IPS-20b (cell line): ENCODE measurements at regions not wholly inside any gene's neighbourhood (a gene's known extent, or its start where the extent isn't known, plus 50 kb on each side); places are given as distances from the start of the nearest gene placed in this dataset.

Experiments
- H3K27ac ChIP-seq: one replicate; pipeline ENCODE4 v1.5.1; 2013; ENCODE audit warnings: low read length
- H3K27me3 ChIP-seq: 2 replicates; pipeline ENCODE4 v1.6.1; 2013; ENCODE audit warnings: mild to moderate bottlenecking, low read length, inconsistent platforms; ENCODE audit not compliant: insufficient read depth
- H3K36me3 ChIP-seq: 2 replicates; pipeline ENCODE4 v1.6.1; 2013; ENCODE audit warnings: low read depth, mild to moderate bottlenecking, inconsistent platforms, low read length, moderate library complexity; ENCODE audit not compliant: insufficient read depth
- H3K4me1 ChIP-seq: 2 replicates; pipeline ENCODE4 v1.6.1; 2013; ENCODE audit warnings: mild to moderate bottlenecking, control low read depth, inconsistent platforms, low read length, moderate library complexity; ENCODE audit not compliant: insufficient read depth
- H3K4me3 ChIP-seq: 2 replicates; pipeline ENCODE4 v1.5.1; 2013; ENCODE audit warnings: mild to moderate bottlenecking, low read length, inconsistent platforms
- H3K9ac ChIP-seq: 2 replicates; pipeline ENCODE4 v1.6.1; 2013; ENCODE audit warnings: low read depth, mild to moderate bottlenecking, inconsistent platforms, low read length, moderate library complexity
- H3K9me3 ChIP-seq: 2 replicates; pipeline ENCODE4 v1.6.1; 2013; ENCODE audit warnings: mild to moderate bottlenecking, low read depth, low read length, inconsistent platforms; ENCODE audit not compliant: insufficient read depth

DNA sequence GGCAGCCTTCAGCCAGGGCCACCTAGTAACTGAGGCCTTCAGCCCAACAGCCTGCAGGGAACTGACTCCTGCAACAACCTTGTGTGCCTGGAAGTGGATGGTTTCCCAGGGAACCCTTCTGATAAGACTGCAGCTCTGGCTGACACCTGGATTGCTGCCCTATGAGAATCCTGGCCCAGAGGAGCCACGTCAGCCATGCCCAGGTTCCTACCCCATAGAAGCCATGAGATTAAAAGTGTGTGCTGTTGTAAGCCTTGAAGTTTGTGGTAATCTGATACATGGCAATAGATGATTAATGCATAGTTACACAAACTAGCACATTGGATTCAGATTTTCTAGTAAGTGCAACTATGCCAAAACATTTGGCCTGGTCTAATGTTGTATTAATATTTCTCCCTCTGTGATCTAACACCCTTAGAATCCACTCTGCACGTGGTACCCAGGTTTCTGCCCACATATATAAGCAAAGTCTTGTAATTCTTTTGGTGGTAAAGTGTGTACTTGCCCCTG lies 64.8 kb upstream of the BEGAIN start:
- Histone ChIP-seq H3K9me3 (no peaks in the 10 kb centered on the region), H3K9ac (no peak overlapping the region), H3K4me3 (no peak overlapping the region), H3K27me3 (peaks cover 12% of the 10 kb centered on the region), H3K36me3 (no peaks in the 10 kb centered on the region), H3K4me1 (no peaks in the 10 kb centered on the region; the same call in 1 of the 2 replicates), H3K27ac (no peak overlapping the region)

DNA sequence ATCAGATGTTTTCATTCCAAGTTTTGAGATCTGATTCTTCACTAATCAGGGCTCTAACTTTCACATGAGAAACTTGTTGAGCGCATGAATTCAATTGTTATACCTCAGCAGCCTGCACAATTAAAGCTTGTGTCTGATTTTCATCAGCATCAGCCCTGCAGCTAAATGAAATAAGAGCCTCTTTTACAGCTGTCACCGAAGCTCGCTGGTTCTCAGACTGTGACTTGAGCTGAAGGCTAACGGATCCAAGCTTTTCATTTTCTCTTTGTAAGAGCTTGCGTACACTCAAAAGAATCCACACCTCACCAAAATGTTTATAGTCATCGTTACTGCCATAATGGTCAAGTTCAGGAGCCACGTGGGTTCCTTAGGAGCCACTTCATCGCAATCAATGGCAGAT lies 65.5 kb upstream of the BEGAIN start:
- H3K36me3 ChIP-seq, result no peaks in the 10 kb centered on the region
- H3K9ac ChIP-seq, result no peak overlapping the region
- no peaks in the 10 kb centered on the region for H3K9me3 ChIP-seq
- H3K27ac ChIP-seq, result no peak overlapping the region
- peaks cover 12% of the 10 kb centered on the region for H3K27me3 ChIP-seq
- H3K4me3 ChIP-seq, result no peak overlapping the region
- H3K4me1 ChIP-seq, result no peaks in the 10 kb centered on the region; the same call in 1 of the 2 replicates

DNA sequence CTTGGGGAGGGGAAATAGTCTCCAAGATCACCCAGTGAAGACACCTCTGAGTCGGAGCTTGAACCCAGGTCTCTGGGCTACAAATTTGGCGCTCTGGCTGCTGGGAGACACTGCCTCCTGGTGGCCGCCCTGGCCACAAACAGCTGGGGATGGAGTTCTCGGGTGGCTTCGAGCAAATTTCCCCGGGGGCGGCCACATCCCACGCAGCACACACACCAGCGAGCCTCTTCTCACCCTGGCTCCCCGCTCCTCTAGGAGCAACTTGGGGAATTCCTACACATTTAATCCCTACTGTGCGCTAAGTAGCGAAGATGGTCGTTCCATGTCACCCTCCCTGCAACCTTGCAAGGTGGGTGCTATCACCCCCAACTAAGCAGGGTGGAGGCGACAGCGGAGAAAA lies 66.2 kb upstream of the BEGAIN start:
- Histone ChIP-seq H3K9ac (no peak overlapping the region), H3K27me3 (peaks cover 12% of the 10 kb centered on the region), H3K4me1 (no peaks in the 10 kb centered on the region; the same call in 1 of the 2 replicates), H3K4me3 (no peak overlapping the region), H3K27ac (no peak overlapping the region), H3K9me3 (no peaks in the 10 kb centered on the region), H3K36me3 (no peaks in the 10 kb centered on the region)

DNA sequence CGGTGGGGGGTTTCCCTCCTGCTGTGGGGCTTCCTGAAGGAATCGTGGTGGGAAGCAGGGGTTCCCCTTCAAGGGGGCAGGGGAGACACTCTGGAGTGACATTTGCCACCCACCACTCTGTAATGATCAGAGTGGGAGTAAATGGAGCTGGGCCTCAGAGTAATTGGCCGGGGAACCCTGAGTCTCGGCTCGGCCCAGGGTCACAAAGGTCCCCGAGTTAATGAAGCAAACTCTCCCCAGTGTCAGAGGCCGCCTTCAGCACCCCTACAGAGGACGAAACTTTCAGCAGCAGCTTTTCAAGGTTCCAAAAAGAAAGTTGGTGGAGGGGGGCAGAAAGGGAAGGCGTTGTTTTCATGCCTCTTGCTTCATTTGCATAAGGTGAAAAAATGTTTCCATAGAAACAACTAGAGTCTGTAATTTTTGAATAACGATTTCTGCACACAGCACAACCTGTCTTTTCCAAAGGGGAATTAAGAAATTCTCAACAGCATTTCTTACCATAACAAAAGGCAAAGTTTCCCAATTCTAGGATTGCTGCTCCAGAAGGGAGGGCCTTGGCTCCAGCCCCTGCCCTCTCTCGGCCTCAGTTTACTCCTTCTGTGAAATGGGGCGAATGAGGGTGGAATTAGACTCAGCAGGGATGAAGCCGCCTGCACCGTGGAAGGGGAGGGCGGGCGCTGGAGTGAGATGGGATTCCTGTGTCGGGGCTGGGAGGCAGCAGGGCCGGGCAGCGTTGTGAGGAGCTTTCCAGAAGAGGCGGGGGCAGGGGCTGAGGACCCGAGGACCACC lies 67.0 kb upstream of the BEGAIN start:
- peak overlapping the region; percentile 39; the same call in 1 of the 2 replicates for H3K4me3 ChIP-seq

DNA sequence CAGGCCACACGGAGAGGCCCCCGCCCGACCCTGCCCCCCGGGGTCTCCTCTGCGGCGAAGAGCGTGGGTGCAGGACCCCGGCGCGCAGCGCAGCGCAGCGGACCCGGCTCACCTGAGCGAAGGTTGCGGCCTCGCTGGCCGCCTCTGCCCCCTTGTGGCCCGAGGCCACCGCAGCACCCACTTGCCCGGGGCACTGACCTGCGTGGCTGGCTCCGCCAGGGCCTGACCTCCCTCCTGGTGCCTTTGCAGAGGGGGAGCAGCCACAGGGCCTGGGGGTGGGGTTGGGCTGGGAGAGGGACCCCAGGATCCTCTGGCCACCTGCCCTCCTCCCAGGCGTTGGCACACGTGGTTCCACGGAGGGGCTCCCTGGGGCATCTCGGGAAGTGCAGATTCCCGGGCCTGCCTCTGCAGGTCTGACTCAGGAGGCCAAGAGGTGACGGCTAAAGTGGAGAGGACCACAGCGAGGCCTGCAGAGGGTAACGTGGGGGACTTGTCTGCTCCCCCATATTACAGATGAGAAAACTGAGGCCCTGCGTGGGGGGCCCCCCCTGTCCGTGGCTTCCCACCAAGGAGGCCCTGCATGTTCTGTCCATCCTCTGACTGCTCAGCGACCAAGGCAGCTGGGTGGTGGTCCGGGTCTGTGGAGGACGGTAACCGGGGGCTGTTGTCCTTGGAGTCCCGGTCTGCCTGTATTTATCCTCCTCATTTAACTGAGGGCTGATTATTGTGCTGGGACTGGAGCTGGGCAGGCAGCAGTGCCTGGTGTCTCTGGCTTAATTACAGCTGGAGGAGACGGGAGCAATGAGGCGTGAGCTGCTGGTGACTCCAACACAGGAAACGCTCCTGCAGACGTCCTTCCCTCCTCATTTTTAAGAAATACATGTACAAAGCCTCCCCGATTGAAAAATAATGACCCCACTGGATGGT lies 67.9 kb upstream of the BEGAIN start:
- Histone ChIP-seq H3K9me3 (no peaks in the 10 kb centered on the region), H3K27ac (no peak overlapping the region), H3K9ac (no peak overlapping the region), H3K36me3 (no peaks in the 10 kb centered on the region), H3K4me1 (no peaks in the 10 kb centered on the region; the same call in 1 of the 2 replicates), H3K4me3 (peak overlapping the region; percentile 39; the same call in 1 of the 2 replicates), H3K27me3 (peaks cover 12% of the 10 kb centered on the region)

More for the DNA sequence above, 67.0 kb upstream of the BEGAIN start:
- Histone ChIP-seq H3K27me3 (peaks cover 12% of the 10 kb centered on the region), H3K9me3 (no peaks in the 10 kb centered on the region), H3K36me3 (no peaks in the 10 kb centered on the region), H3K27ac (no peak overlapping the region), H3K4me1 (no peaks in the 10 kb centered on the region; the same call in 1 of the 2 replicates), H3K9ac (no peak overlapping the region)

DNA sequence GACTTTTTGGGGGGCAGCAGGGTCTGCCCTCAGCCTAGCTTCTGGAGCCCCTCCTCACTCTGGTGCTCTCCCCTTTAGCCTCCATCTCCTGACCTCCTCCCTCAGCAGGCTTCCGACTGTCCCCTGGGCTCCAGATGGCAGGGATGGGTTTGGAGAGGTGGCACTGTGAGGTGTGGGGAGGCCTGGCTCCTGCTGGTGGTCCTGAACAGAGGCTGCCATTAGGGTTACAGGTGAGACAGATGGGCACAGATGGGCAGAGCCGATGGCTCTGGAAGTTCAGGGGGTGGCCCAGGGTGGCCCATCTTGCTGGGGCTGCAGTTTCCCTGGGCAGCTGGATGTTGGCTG lies 68.5 kb upstream of the BEGAIN start:
- H3K9ac ChIP-seq, result no peak overlapping the region
- H3K27ac ChIP-seq, result no peak overlapping the region
- no peaks in the 10 kb centered on the region for H3K36me3 ChIP-seq
- H3K4me1 ChIP-seq, result no peaks in the 10 kb centered on the region; the same call in 1 of the 2 replicates
- no peak overlapping the region for H3K4me3 ChIP-seq
- no peaks in the 10 kb centered on the region for H3K9me3 ChIP-seq
- H3K27me3 ChIP-seq, result peaks cover 12% of the 10 kb centered on the region

DNA sequence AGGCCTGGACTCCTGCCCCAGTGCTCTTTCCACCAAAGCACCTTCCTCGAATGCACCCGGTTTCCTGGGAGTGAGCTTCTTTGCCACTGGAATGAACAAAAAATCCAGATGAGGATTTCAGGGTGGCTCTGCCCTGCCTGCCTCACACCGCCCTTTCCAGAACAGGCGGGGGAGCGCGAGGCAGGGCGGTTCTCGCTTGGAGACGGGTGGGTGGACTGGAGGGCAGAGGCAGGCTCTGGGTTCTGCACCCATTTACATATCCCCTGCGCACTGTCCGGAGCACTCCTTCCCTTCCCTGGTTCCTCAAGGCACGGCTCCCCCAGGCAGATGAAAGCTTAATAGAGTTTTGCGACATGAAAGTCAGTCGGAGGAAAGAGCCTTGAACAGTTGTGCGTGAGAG lies 69.7 kb upstream of the DLK1 start:
- H3K27ac ChIP-seq, result no peak overlapping the region
- no peaks in the 10 kb centered on the region for H3K36me3 ChIP-seq
- no peak overlapping the region for H3K4me3 ChIP-seq
- H3K4me1 ChIP-seq, result no peaks in the 10 kb centered on the region; the same call in 1 of the 2 replicates
- no peaks in the 10 kb centered on the region for H3K9me3 ChIP-seq
- H3K9ac ChIP-seq, result no peak overlapping the region
- peaks cover 12% of the 10 kb centered on the region for H3K27me3 ChIP-seq

DNA sequence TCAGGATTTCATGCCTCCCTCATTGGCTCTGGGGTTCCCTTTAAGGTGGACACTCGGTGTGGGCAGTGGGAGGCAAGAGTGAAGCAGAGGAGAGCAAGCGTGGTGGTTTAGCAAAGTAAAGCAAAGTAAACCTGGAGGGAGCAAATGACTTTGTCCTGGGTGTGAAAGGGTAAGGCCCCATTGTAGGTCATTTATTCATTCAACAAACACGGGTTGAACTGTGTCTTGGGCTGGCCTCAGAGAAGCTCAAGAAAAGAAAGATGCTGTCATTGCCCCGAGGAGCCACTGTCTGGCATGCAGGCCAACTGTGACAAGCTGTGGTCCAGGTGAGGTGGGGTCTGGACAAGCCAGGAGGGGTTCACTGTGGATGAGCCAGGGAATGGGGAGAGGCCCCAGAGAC lies 68.9 kb upstream of the DLK1 start:
- Histone ChIP-seq H3K27ac (no peak overlapping the region), H3K27me3 (peaks cover 12% of the 10 kb centered on the region), H3K9me3 (no peaks in the 10 kb centered on the region), H3K9ac (no peak overlapping the region), H3K36me3 (no peaks in the 10 kb centered on the region), H3K4me1 (no peaks in the 10 kb centered on the region; the same call in 1 of the 2 replicates), H3K4me3 (no peak overlapping the region)

DNA sequence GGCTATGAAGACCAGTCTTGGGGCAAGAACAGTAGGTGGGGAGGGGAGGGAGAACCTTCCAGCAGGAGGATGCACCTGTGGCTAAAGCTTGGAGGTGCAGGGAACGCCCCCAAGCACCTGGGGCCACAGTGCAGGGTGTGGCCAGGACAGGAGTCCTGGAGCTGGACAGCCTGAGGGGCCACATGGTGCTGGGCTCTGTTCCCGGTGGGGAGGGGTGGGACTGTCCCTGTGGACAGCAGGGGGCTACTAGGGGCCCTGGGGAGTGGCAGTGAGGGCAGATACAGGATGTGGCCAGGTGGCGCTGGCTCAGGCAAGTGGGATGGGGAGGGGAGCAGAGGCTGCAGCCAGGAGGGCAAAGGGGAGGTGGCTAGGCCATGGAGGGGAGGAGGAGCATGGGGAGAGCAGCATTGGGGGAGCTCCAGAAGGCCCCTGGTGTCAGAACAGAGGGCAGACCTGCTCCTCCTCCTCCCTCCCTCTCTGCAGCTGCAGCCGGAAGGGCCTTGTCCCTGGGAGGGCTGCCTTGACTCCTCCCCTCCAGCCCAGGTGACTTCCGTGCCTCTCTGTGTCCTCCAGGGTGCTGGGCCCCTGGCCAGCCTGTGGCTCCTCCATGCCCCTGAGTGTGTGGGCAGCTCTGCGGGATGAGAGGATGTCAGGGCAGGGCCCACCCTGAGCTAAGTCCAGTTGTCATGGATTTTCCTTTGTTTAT lies 68.4 kb upstream of the DLK1 start:
- no peaks in the 10 kb centered on the region for H3K36me3 ChIP-seq
- no peaks in the 10 kb centered on the region for H3K9me3 ChIP-seq
- no peak overlapping the region for H3K27ac ChIP-seq
- H3K9ac ChIP-seq, result no peak overlapping the region
- no peak overlapping the region for H3K4me3 ChIP-seq
- no peaks in the 10 kb centered on the region; the same call in 1 of the 2 replicates for H3K4me1 ChIP-seq
- H3K27me3 ChIP-seq, result peaks cover 12% of the 10 kb centered on the region

DNA sequence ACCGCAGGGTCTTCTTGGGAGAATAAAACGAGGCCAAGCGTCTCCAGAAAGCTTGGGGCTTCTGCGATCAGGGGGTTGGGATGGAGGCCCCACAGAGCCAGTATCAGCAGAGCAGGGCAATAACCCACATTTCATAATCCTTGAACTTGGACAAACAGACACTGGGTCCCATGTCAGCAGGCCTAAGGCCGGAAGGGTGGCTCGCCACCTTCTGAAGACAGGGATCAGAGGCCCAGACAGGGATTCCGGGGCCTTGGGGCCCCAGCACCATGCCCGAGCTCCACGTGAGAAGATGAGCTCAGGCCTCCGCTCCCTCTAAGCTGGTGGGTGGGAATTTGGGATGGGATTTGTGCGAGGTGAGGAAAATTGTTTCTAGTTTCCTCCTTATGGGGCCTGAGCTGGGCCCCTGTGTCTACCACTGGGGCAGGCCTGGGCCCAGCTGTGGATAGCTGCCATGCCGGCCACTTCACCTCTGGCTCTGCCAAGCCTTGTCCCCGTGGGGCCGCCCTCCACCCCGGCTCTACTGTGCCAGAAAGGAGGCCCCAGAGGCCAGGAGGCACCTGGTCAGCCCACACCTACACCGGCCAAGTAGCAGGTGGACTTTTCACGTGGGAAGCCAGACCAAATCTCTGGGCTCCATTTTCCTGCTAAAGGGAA lies 67.2 kb upstream of the DLK1 start:
- Histone ChIP-seq H3K9me3 (no peaks in the 10 kb centered on the region), H3K4me3 (no peak overlapping the region), H3K27ac (no peak overlapping the region), H3K27me3 (peaks cover 6% of the 10 kb centered on the region), H3K4me1 (no peaks in the 10 kb centered on the region), H3K36me3 (no peaks in the 10 kb centered on the region), H3K9ac (no peak overlapping the region)

DNA sequence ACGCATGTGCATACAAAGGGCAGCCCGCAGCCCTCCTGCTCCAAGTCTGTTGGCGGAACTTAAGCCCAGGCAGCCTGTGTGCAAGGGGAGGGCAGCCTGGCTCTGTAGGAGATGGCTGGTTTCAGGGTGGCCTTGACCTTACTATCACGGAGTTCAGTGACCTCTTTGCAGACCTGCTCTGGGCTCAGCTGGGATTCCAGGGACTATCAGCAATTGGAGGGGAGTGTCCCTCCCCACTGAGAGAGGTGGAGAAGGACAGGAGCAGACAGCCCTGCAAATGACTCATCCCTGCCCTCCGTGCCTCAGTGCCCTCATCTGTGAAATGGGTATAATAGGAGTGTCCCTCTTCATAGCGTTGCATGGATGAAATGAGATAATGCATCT lies 66.2 kb upstream of the DLK1 start:
- Histone ChIP-seq H3K36me3 (no peaks in the 10 kb centered on the region), H3K4me1 (peaks cover 3% of the 10 kb centered on the region; the same call in 1 of the 2 replicates), H3K4me3 (no peak overlapping the region), H3K9me3 (no peaks in the 10 kb centered on the region), H3K27ac (no peak overlapping the region), H3K27me3 (peaks cover 5% of the 10 kb centered on the region), H3K9ac (no peak overlapping the region)
